Liver (tissue), 3 donors: ENCODE measurements at regions not wholly inside any gene's neighbourhood (a gene's known extent, or its start where the extent isn't known, plus 50 kb on each side); places are given as distances from the start of the nearest gene placed in this dataset.

Experiments used
- EGR1 ChIP-seq, 2 donors: IDR thresholded peaks; 2 replicates each; pipeline ENCODE4 v1.6.1; 2016 to 2018; ENCODE audit warnings: antibody characterized with exemption in 2 of 2, low read depth in 2 of 2
- GABPA ChIP-seq, 2 donors: IDR thresholded peaks in 1 of 2; conservative IDR thresholded peaks in 1 of 2; 2 replicates each; pipeline ENCODE4 v1.6.1; 2016; ENCODE audit warnings: antibody characterized with exemption in 2 of 2, mild to moderate bottlenecking in 1 of 2, moderate library complexity in 1 of 2
- HNF4A ChIP-seq, 2 donors: conservative IDR thresholded peaks; 2 replicates each; pipeline ENCODE4 v1.6.1; 2016; ENCODE audit warnings: antibody characterized with exemption in 2 of 2, mild to moderate bottlenecking in 2 of 2
- HNF4G ChIP-seq: IDR thresholded peaks from 2 replicates; pipeline ENCODE4 v1.6.1; 2016; ENCODE audit warnings: antibody characterized with exemption
- JUND ChIP-seq, 2 donors: IDR thresholded peaks; 2 replicates each; pipeline ENCODE4 v1.6.1; 2016; ENCODE audit warnings: antibody characterized with exemption in 2 of 2
- RAD21 ChIP-seq, 2 donors: IDR thresholded peaks; 2 replicates each; pipeline ENCODE4 v1.6.1; 2016; ENCODE audit warnings: antibody characterized with exemption in 2 of 2, mild to moderate bottlenecking in 2 of 2
- RXRA ChIP-seq, 2 donors: IDR thresholded peaks; 2 replicates each; pipeline ENCODE4 v1.6.1; 2017 to 2018; ENCODE audit warnings: antibody characterized with exemption in 2 of 2, mild to moderate bottlenecking in 1 of 2
- TAF1 ChIP-seq: conservative IDR thresholded peaks from 2 replicates; pipeline ENCODE4 v1.6.1; 2016; ENCODE audit warnings: antibody characterized with exemption, mild to moderate bottlenecking
- ZBTB33 ChIP-seq: IDR thresholded peaks from 2 replicates; pipeline ENCODE4 v1.6.1; 2016; ENCODE audit warnings: antibody characterized with exemption
- TF ChIP-seq, protein P1 (sequence below): fragments of 150-350 bp; IDR thresholded peaks from 2 replicates; pipeline ENCODE4 v1.5.1; 2017; ENCODE audit warnings: improper control_type of control experiment, low read depth, low read length; ENCODE audit not compliant: missing input control
- TF ChIP-seq, protein P2 (sequence below): IDR thresholded peaks from 2 replicates; pipeline ENCODE4 v1.6.1; 2016; ENCODE audit warnings: antibody characterized with exemption
- TF ChIP-seq, protein P3 (sequence below): IDR thresholded peaks from 2 replicates; pipeline ENCODE4 v1.6.1; 2016; ENCODE audit warnings: antibody characterized with exemption, mild to moderate bottlenecking
- donor health status: healthy.
- donor health status: healthy.

DNA sequence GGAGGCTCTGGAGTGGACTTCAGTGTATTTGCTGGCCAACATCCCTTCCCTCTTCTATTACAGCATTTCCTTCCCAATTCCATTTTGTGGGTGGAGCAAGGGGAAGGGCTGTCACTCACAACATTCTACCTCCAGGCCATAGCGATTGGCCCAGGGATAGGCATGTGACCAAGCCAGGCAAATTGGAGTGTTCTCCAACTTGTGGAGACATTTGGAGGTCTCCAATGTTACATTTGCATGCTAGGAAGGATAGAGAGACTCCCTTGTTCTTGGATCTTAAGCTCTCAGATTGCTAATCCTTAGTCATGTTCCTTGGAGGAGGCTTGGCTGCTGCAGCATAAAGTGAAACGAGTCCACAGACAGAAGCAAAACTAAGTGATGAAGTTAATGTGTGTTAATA, 95.6 kb upstream of the KIF5B start:
- TF ChIP-seq, protein P1, sequence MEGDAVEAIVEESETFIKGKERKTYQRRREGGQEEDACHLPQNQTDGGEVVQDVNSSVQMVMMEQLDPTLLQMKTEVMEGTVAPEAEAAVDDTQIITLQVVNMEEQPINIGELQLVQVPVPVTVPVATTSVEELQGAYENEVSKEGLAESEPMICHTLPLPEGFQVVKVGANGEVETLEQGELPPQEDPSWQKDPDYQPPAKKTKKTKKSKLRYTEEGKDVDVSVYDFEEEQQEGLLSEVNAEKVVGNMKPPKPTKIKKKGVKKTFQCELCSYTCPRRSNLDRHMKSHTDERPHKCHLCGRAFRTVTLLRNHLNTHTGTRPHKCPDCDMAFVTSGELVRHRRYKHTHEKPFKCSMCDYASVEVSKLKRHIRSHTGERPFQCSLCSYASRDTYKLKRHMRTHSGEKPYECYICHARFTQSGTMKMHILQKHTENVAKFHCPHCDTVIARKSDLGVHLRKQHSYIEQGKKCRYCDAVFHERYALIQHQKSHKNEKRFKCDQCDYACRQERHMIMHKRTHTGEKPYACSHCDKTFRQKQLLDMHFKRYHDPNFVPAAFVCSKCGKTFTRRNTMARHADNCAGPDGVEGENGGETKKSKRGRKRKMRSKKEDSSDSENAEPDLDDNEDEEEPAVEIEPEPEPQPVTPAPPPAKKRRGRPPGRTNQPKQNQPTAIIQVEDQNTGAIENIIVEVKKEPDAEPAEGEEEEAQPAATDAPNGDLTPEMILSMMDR, result no peak
- TF ChIP-seq TAF1 (no peak), RAD21 (IDR thresholded peaks at IDR 0.05) (no peak), EGR1 (IDR thresholded peaks at IDR 0.05; ENCODE audit: low read depth in 2 of 2) (no peak), HNF4G (no peak), GABPA (IDR thresholded peaks at IDR 0.05 in 1 of 2, conservative IDR thresholded peaks at IDR 0.05 in 1 of 2) (no peak), ZBTB33 (no peak), HNF4A (conservative IDR thresholded peaks at IDR 0.05) (no peak), JUND (IDR thresholded peaks at IDR 0.05) (no peak), RXRA (IDR thresholded peaks at IDR 0.05) (no peak)
- TF ChIP-seq, protein P2, sequence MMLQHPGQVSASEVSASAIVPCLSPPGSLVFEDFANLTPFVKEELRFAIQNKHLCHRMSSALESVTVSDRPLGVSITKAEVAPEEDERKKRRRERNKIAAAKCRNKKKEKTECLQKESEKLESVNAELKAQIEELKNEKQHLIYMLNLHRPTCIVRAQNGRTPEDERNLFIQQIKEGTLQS, result no peak
- TF ChIP-seq, protein P3, sequence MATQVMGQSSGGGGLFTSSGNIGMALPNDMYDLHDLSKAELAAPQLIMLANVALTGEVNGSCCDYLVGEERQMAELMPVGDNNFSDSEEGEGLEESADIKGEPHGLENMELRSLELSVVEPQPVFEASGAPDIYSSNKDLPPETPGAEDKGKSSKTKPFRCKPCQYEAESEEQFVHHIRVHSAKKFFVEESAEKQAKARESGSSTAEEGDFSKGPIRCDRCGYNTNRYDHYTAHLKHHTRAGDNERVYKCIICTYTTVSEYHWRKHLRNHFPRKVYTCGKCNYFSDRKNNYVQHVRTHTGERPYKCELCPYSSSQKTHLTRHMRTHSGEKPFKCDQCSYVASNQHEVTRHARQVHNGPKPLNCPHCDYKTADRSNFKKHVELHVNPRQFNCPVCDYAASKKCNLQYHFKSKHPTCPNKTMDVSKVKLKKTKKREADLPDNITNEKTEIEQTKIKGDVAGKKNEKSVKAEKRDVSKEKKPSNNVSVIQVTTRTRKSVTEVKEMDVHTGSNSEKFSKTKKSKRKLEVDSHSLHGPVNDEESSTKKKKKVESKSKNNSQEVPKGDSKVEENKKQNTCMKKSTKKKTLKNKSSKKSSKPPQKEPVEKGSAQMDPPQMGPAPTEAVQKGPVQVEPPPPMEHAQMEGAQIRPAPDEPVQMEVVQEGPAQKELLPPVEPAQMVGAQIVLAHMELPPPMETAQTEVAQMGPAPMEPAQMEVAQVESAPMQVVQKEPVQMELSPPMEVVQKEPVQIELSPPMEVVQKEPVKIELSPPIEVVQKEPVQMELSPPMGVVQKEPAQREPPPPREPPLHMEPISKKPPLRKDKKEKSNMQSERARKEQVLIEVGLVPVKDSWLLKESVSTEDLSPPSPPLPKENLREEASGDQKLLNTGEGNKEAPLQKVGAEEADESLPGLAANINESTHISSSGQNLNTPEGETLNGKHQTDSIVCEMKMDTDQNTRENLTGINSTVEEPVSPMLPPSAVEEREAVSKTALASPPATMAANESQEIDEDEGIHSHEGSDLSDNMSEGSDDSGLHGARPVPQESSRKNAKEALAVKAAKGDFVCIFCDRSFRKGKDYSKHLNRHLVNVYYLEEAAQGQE, result no peak
